Retinal pigment epithelial cell (primary cell): ENCODE measurements at regions not wholly inside any gene's neighbourhood (a gene's known extent, or its start where the extent isn't known, plus 50 kb on each side); places are given as distances from the start of the nearest gene placed in this dataset.
A peak's percentile ranks its signal among the peaks of the same experiment; 100 is the strongest.

Experiments used
- DNase-seq: peaks from one replicate; pipeline ENCODE4 v3.0.0-alpha.2; 2010; ENCODE audit warnings: low read depth
- H3K4me3 ChIP-seq: 2 replicates; pipeline ENCODE4 v1.5.1; 2011; ENCODE audit warnings: mild to moderate bottlenecking, low read length, control low read depth, moderate library complexity
- CTCF ChIP-seq: conservative IDR thresholded peaks from 2 replicates; pipeline ENCODE4 v1.5.1; 2011; ENCODE audit warnings: low read depth, low read length, control low read depth, inconsistent platforms

- no peak for DNase-seq
- TF ChIP-seq CTCF = no peak
- H3K4me3 ChIP-seq = no peak overlapping the region
Measured at GRCh38 chr2:208970070-208970469, 453.8 kb upstream of the MAP2 start.

- no peak for TF ChIP-seq CTCF
- DNase-seq = no peak
- H3K4me3 ChIP-seq = no peak overlapping the region
Measured at GRCh38 chr2:208977582-208977981, 446.3 kb upstream of the MAP2 start.

DNA sequence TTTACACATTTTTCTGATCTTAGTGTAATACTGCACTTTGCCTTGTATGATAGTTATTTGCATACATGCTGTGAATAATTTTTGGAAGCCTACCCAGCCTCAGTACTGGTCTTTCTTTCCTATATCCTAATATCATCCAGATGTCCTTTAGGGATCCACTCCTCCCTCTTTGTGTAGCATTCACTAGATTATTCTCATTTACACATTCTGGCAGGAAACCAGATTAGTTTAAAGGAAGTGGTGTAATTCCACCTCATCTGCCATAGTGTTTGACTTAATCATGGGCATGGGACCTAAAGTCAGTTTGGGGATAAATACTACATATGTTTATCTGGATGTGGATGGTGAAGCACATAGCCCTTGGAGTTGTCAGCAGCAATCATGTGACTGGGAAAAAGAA is 444.9 kb upstream of the MAP2 start:
- H3K4me3 ChIP-seq = no peak overlapping the region
- no peak for DNase-seq
- no peak for TF ChIP-seq CTCF

DNA sequence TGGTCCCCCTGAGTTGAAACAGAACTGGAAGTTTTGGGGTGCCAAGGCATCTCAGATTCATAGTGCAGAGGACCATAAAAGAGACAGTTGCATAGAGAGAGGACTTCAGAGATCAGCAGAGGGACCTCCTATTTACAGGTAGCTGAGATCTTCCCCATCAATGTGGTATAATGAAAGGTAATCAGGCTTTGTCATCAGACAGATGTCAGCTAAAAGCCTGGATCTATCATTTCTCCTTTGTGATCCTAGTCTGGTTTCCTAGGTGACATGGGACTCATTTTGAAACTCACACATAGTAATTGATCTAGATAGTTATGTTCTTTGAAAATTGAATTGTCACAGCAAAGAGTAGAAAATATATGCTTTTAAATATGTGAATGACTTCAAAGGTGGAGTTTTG is 443.5 kb upstream of the MAP2 start:
- no peak overlapping the region for H3K4me3 ChIP-seq
- no peak for TF ChIP-seq CTCF
- no peak for DNase-seq

DNA sequence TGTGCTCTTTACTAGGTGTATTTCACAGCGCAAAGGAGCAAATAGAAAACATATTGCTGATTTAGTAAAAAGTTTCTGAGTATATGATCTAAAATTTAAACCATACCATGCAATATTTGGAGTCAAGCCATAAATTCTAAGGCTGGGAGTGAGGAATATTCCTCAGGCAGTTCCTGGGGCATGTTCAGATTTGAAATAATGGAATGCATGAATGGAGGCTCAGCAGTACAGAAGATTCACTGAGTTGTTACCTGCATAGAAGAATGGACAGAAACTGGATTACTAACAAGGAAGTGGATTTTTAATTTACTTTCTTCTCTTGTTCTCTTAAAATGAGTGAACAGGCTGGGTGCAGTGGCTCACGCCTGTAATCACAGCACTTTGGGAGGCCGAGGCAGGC is 441.0 kb upstream of the MAP2 start:
- H3K4me3 ChIP-seq = no peak overlapping the region
- no peak for TF ChIP-seq CTCF
- DNase-seq = no peak

DNA sequence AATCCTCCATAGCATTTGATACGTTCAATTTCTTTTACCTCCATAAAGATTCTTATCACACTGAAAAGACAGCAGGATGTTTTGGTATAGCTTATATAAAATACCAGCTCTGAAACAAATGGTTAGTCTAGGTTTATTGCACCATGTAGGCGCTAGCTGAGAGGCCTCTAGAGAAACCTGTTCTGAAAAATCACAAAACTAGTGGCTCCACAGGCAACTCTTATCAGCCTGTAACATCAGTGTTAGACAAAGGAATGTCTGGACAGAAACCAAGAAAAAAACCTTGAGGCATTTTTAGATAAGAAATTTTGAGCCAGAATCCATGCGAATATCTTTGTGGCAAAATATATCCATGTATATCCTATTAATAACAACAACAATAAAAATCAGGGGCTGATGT is 440.4 kb upstream of the MAP2 start:
- DNase-seq = peak; percentile 15
- H3K4me3 ChIP-seq = no peak overlapping the region
- TF ChIP-seq CTCF = no peak

DNA sequence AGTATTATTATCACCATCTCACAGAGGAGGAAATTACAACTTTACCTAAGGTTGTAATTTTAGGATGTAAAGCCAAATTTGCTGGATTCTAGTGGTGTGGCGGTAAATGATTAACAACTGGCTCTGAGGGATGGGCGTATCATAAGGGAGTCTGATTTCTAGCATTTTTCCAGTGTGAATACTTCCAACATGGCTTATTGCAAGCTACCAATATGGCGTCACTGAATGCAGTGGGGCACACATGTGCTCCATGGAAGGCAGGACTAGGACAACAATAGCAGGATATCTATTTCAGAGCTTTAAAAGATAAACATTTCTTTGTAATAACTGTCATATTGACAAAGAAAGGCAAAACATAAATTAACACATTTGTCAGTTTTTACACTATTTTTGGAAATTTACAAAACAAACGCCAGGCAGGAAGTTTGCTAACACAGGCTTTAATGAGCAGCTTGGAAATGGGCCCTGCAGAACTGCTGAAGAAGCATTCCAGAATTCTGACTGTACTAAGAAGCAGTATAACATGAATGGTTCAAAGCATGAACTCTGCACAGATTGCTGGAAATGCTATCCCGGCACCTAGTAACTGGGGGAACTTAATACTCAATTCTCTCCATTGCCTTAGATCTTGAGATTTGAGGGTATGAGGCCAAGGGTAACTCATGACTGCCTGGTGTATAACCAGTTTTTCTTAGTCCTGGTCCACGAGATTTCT is 439.3 kb upstream of the MAP2 start:
- TF ChIP-seq CTCF = no peak
- H3K4me3 ChIP-seq = no peak overlapping the region
- peak; percentile 81 for DNase-seq
